ENCODE measurements at regions not wholly inside any gene's neighbourhood (a gene's known extent, or its start where the extent isn't known, plus 50 kb on each side); places are given as distances from the start of the nearest gene placed in this dataset.
A peak's percentile ranks its signal among the peaks of the same experiment; 100 is the strongest.

- DNase-seq = peak; percentile 13
These were observed 113.4 kb downstream of the SPTSSA start for GRCh38 chr14:34348592-34348991.

GRCh38 chr14:34347683-34348082 is 114.4 kb downstream of the SPTSSA start:
- no peak for DNase-seq

GRCh38 chr14:34345718-34346465 is 116.1 kb downstream of the SPTSSA start:
- no peak for DNase-seq

GRCh38 chr14:34344318-34344717 is 117.7 kb downstream of the SPTSSA start:
- no peak for DNase-seq

GRCh38 chr14:34340025-34340625 is 121.9 kb downstream of the SPTSSA start:
- no peak for DNase-seq

- no peak for DNase-seq
These were observed 124.0 kb downstream of the SPTSSA start for GRCh38 chr14:34338056-34338455.

GRCh38 chr14:34336501-34336900 is 125.5 kb downstream of the SPTSSA start:
- DNase-seq = no peak

GRCh38 chr14:34335968-34336367 is 126.1 kb downstream of the SPTSSA start:
- no peak for DNase-seq

GRCh38 chr14:34334329-34334728 is 127.7 kb downstream of the SPTSSA start:
- no peak for DNase-seq

- DNase-seq = peak; percentile 43
These were observed 130.1 kb downstream of the SPTSSA start for GRCh38 chr14:34331728-34332623.

GRCh38 chr14:34330846-34331245 is 131.2 kb downstream of the SPTSSA start:
- DNase-seq = no peak

GRCh38 chr14:34329301-34329700 is 132.7 kb downstream of the SPTSSA start:
- no peak for DNase-seq

GRCh38 chr14:34328178-34328577 is 133.9 kb downstream of the SPTSSA start:
- no peak for DNase-seq

GRCh38 chr14:34325493-34325892 is 136.5 kb downstream of the SPTSSA start:
- DNase-seq = no peak

GRCh38 chr14:34324363-34324795 is 137.7 kb downstream of the SPTSSA start:
- peak; percentile 20 for DNase-seq

GRCh38 chr14:34322940-34323418 is 139.1 kb downstream of the SPTSSA start:
- peak; percentile 41 for DNase-seq

- DNase-seq = no peak
These were observed 142.9 kb downstream of the SPTSSA start for GRCh38 chr14:34319140-34319539.

GRCh38 chr14:34318014-34318413 is 144.0 kb downstream of the SPTSSA start:
- no peak for DNase-seq

- DNase-seq = no peak
These were observed 151.3 kb downstream of the SPTSSA start for GRCh38 chr14:34310724-34311123.

- DNase-seq = no peak
These were observed 158.2 kb downstream of the SPTSSA start for GRCh38 chr14:34303811-34304210.

GRCh38 chr14:34302654-34303053 is 159.4 kb downstream of the SPTSSA start:
- DNase-seq = no peak

- peak; percentile 9 for DNase-seq
These were observed 160.9 kb downstream of the SPTSSA start for GRCh38 chr14:34300882-34301734.

All from NCI-H146 (cell line).